ENCODE measurements at regions not wholly inside any gene's neighbourhood (a gene's known extent, or its start where the extent isn't known, plus 50 kb on each side); places are given as distances from the start of the nearest gene placed in this dataset.

DNA sequence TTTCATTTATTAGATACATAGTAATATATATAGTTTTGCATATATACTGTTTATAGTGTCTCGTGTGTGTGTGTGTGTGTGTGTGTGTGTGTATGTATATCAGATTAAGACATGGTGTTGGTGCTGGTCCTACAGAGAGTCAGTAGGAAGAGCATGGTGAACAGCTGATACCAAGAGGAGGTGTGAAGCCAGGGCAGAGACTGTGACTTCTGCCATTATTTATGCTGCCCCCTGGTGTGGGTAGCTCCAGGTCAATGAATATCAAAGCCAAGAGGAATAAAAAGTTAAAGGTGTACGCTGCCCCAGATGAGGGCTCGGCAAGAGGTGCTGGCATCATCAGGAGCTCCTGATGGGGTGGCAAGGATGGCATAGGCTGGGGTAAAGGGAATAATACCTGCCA lies 299.5 kb upstream of the RASGRP1 start:
- Histone ChIP-seq H3K36me3 (ENCODE audit: insufficient read depth, low read length, poor library complexity, severe bottlenecking) (no peaks in the 10 kb centered on the region), H3K4me1 (ENCODE audit: insufficient read depth, low read length, poor library complexity, severe bottlenecking) (no peaks in the 10 kb centered on the region), H3K27ac (ENCODE audit: low read depth, low read length, poor library complexity, severe bottlenecking) (no peak overlapping the region), H3K27me3 (replicated peaks; ENCODE audit: insufficient read depth, low read depth, low read length, poor library complexity) (peaks cover 44% of the 10 kb centered on the region), H3K9me3 (ENCODE audit: low read depth, low read length, poor library complexity, severe bottlenecking) (no peaks in the 10 kb centered on the region), H3K4me3 (ENCODE audit: low read depth, low read length, poor library complexity, severe bottlenecking) (no peak overlapping the region)
- TF ChIP-seq, protein P1, sequence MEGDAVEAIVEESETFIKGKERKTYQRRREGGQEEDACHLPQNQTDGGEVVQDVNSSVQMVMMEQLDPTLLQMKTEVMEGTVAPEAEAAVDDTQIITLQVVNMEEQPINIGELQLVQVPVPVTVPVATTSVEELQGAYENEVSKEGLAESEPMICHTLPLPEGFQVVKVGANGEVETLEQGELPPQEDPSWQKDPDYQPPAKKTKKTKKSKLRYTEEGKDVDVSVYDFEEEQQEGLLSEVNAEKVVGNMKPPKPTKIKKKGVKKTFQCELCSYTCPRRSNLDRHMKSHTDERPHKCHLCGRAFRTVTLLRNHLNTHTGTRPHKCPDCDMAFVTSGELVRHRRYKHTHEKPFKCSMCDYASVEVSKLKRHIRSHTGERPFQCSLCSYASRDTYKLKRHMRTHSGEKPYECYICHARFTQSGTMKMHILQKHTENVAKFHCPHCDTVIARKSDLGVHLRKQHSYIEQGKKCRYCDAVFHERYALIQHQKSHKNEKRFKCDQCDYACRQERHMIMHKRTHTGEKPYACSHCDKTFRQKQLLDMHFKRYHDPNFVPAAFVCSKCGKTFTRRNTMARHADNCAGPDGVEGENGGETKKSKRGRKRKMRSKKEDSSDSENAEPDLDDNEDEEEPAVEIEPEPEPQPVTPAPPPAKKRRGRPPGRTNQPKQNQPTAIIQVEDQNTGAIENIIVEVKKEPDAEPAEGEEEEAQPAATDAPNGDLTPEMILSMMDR (conservative IDR thresholded peaks at IDR 0.05; ENCODE audit: low read depth, low read length) = no peak
- no peak for TF ChIP-seq EZH2 (IDR thresholded peaks at IDR 0.05; ENCODE audit: borderline replicate concordance, low read depth, low read length, poor library complexity, severe bottlenecking)
- POLR2A ChIA-PET (ENCODE audit: low non-redundant PET) = no interaction called here
- intact Hi-C loops (cut with micrococcal nuclease; ENCODE audit: unreplicated experiment) = no loop called here
- DNase-seq (ENCODE audit: low spot score) = no peak
- CTCF ChIA-PET = interaction anchor here (0.7 kb wide), 1 partner anchor 59 kb away, joined by 3 read pairs; no protein-coding TSS in a partner anchor
- no TSS peak for BruUV-seq (replicated peaks)

DNA sequence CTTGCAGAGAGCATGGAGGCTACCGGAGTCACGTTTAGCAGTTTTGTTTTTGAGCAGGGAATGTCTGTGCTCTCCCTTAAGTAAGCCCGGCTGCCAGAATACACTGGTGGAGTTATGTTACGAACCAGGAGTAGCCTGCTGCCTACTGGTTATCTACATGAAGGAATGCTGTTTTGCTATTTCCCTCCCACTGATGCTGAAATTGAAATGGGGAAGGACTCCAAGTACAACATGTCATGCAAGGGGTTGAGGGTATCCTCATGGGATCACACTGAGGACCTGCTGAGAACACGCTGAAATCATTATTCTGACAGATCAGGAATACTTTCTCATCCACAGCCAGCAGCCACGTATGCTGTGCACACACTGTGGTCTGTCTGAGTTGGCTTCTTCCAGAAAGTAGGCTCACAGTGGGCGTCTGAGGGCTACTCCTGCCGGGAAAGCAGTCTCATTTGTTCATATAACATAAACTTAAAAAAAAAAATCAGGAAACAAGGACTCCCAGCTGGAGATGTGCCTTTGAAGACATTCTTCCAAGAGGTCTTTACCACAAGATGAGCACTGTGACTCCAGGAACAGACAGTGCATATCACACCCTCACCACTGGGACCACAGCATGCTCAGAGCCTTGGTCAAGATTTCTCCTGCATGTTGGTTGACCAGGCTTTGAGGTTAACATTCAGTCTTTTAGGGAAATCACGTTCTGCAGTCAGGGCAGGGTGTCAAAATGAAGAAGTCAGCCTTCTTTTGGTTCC lies 300.4 kb upstream of the RASGRP1 start:
- H3K4me3 ChIP-seq (ENCODE audit: low read depth, low read length, poor library complexity, severe bottlenecking) = no peak overlapping the region
- intact Hi-C loops (cut with micrococcal nuclease; ENCODE audit: unreplicated experiment) = no loop called here
- POLR2A ChIA-PET (ENCODE audit: low non-redundant PET) = no interaction called here

DNA sequence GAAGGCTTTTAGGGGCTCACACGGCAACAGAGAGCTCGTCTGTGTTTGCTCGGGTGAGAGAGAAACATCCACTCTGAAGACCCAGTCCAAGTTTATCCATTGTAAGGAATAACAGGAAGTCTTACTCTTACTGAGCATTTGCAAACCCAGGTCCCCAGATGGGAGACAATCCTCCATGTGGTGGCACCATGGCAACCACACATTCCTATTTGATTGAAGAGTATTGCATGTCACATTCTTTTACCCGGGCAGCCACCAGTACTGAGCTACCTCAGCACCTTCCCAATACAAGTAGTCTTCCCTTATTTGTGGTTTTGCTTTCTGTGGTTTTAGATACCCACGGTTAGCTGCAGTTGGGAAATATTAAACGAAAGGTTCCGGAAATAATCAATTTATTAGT lies 302.9 kb upstream of the RASGRP1 start:
- no TSS peak for BruUV-seq (replicated peaks)
- DNase-seq (ENCODE audit: low spot score) = no peak
- intact Hi-C loops (cut with micrococcal nuclease; ENCODE audit: unreplicated experiment) = no loop called here
- H3K9me3 ChIP-seq (ENCODE audit: low read depth, low read length, poor library complexity, severe bottlenecking) = no peaks in the 10 kb centered on the region
- peaks cover 43% of the 10 kb centered on the region for H3K27me3 ChIP-seq (replicated peaks; ENCODE audit: insufficient read depth, low read depth, low read length, poor library complexity)
- POLR2A ChIA-PET (ENCODE audit: low non-redundant PET) = no interaction called here
- TF ChIP-seq, protein P1 (conservative IDR thresholded peaks at IDR 0.05; ENCODE audit: low read depth, low read length) = no peak
- no peak for TF ChIP-seq EZH2 (IDR thresholded peaks at IDR 0.05; ENCODE audit: borderline replicate concordance, low read depth, low read length, poor library complexity, severe bottlenecking)
- H3K4me1 ChIP-seq (ENCODE audit: insufficient read depth, low read length, poor library complexity, severe bottlenecking) = no peaks in the 10 kb centered on the region
- no peak overlapping the region for H3K27ac ChIP-seq (ENCODE audit: low read depth, low read length, poor library complexity, severe bottlenecking)
- no peak overlapping the region for H3K4me3 ChIP-seq (ENCODE audit: low read depth, low read length, poor library complexity, severe bottlenecking)
- CTCF ChIA-PET = no interaction called here
- no peaks in the 10 kb centered on the region for H3K36me3 ChIP-seq (ENCODE audit: insufficient read depth, low read length, poor library complexity, severe bottlenecking)

More for the DNA sequence above, 300.4 kb upstream of the RASGRP1 start:
- CTCF ChIA-PET = no interaction called here
- Histone ChIP-seq H3K27me3 (replicated peaks; ENCODE audit: insufficient read depth, low read depth, low read length, poor library complexity) (peaks cover 46% of the 10 kb centered on the region), H3K9me3 (ENCODE audit: low read depth, low read length, poor library complexity, severe bottlenecking) (no peaks in the 10 kb centered on the region), H3K36me3 (ENCODE audit: insufficient read depth, low read length, poor library complexity, severe bottlenecking) (no peaks in the 10 kb centered on the region), H3K4me1 (ENCODE audit: insufficient read depth, low read length, poor library complexity, severe bottlenecking) (no peaks in the 10 kb centered on the region), H3K27ac (ENCODE audit: low read depth, low read length, poor library complexity, severe bottlenecking) (no peak overlapping the region)
- no peak for TF ChIP-seq EZH2 (IDR thresholded peaks at IDR 0.05; ENCODE audit: borderline replicate concordance, low read depth, low read length, poor library complexity, severe bottlenecking)
- TF ChIP-seq, protein P1 (conservative IDR thresholded peaks at IDR 0.05; ENCODE audit: low read depth, low read length) = no peak
- BruUV-seq (replicated peaks) = no TSS peak
- no peak for DNase-seq (ENCODE audit: low spot score)
